ENCODE measurements at regions not wholly inside any gene's neighbourhood (a gene's known extent, or its start where the extent isn't known, plus 50 kb on each side); places are given as distances from the start of the nearest gene placed in this dataset.

GRCh38 chr11:8826139-8826786 is 84.7 kb upstream of the AKIP1 start:
- DNase-seq (ENCODE audit: low read depth): no peak

- DNase-seq (ENCODE audit: low read depth): no peak
These were observed 84.0 kb upstream of the AKIP1 start for GRCh38 chr11:8826901-8827560.

GRCh38 chr11:8828046-8828445 is 82.9 kb upstream of the AKIP1 start:
- no peak for DNase-seq (ENCODE audit: low read depth)

- no peak for DNase-seq (ENCODE audit: low read depth)
These were observed 82.2 kb upstream of the AKIP1 start for GRCh38 chr11:8828580-8829361.

GRCh38 chr11:8829556-8829955 is 81.4 kb upstream of the AKIP1 start:
- no peak for DNase-seq (ENCODE audit: low read depth)

- no peak for DNase-seq (ENCODE audit: low read depth)
These were observed 80.3 kb upstream of the AKIP1 start for GRCh38 chr11:8830641-8831040.

GRCh38 chr11:8831861-8832260 is 79.1 kb upstream of the AKIP1 start:
- no peak for DNase-seq (ENCODE audit: low read depth)

GRCh38 chr11:8832571-8833260 is 78.3 kb upstream of the AKIP1 start:
- DNase-seq (ENCODE audit: low read depth): no peak

- DNase-seq (ENCODE audit: low read depth): no peak
These were observed 77.2 kb upstream of the AKIP1 start for GRCh38 chr11:8833568-8834315.

- DNase-seq (ENCODE audit: low read depth): no peak
These were observed 76.6 kb upstream of the AKIP1 start for GRCh38 chr11:8834379-8834778.

GRCh38 chr11:8838248-8838647 is 72.7 kb upstream of the AKIP1 start:
- DNase-seq (ENCODE audit: low read depth): peak; percentile 84

- DNase-seq (ENCODE audit: low read depth): no peak
These were observed 71.6 kb upstream of the AKIP1 start for GRCh38 chr11:8839306-8839956.

- DNase-seq (ENCODE audit: low read depth): no peak
These were observed 70.7 kb upstream of the AKIP1 start for GRCh38 chr11:8839957-8840945.

GRCh38 chr11:8841899-8842298 is 69.1 kb upstream of the AKIP1 start:
- no peak for DNase-seq (ENCODE audit: low read depth)

- DNase-seq (ENCODE audit: low read depth): no peak
These were observed 52.2 kb upstream of the AKIP1 start for GRCh38 chr11:8858808-8859207.
